Stimulated activated CD8-positive, alpha-beta memory T cell treated with anti-CD3 and anti-CD28 coated beads, Interleukin-4, amount 100 ng/mL, for 48 hours (primary cell): ENCODE measurements at regions not wholly inside any gene's neighbourhood (a gene's known extent, or its start where the extent isn't known, plus 50 kb on each side); places are given as distances from the start of the nearest gene placed in this dataset.

ENCODE experiments used
- DNase-seq: peaks from one replicate; pipeline ENCODE4 v3.0.0-alpha.2; 2020

DNA sequence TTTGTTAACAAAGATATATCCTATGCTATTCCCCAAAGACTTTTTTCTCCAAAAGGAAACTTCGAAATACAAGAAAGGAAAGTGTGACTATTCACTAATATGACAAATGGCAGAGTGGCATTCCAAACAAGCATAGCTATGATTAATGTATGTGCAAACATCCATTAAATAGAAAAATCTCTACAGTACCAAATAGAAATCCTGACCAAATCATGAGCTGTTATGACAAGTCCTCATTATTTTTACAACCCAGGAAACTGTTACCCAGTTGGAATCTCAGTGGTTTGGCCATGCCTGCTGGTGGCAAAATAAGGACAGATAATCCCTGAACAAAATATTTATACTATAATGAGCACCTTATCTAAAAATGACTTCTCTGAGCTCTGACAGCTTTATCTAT is 202.1 kb downstream of the SEC23A start:
- no peak for DNase-seq

DNA sequence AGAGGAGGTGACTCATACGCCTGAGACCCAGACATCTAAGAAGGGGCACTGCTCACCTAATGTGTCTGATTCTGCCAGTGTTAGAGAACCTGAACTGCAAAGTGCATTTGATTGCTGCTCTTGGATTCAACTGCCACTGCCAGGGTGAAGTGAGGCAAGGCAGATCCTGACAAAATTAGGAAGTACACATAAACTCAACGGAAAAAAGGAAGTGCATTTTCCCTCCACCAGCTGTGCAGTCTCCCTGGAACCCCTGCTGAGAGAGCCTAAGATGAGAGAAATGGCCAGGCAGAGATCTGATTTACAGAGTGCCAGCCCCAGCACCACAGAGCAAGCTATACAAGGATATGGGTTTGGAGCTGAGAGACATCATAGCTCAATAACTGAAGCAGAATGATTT is 215.3 kb downstream of the SEC23A start:
- no peak for DNase-seq

DNA sequence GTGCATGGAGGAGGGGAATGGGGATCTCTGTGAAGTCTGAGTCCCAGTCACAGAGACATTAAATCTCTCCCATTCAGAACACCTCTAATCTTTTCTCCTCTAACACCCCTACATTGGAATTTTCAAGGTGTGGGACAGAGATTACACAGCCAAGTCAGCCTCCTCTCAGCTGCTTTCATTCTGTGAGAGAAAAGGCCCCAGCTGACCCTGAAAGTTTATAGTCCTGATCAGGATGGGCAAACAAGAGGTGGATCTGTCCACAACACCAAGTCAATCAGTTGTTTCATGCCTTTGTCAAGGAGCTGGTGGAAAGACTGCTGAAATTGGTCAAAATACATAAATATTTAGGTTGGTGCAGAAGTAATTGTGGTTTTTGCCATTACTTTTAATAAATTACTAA is 218.9 kb downstream of the SEC23A start:
- no peak for DNase-seq

DNA sequence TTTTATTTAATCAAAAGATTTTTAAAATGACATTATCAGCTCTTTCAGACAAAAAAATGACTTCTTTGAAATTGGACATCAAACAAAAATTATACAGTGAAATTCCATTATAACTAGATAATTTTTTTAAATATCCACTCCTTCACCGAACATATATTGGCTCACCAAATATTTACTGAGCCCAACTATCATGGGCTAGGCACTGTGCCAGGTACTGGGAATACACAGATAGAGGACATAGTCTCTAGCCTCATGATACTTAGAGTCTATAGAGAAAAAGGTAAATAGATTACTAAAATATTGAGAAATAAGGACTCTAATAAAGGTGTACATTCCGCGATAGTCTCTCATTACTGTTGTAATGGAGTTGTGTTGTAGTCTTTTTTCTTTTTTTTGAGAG is 219.9 kb downstream of the SEC23A start:
- no peak for DNase-seq

DNA sequence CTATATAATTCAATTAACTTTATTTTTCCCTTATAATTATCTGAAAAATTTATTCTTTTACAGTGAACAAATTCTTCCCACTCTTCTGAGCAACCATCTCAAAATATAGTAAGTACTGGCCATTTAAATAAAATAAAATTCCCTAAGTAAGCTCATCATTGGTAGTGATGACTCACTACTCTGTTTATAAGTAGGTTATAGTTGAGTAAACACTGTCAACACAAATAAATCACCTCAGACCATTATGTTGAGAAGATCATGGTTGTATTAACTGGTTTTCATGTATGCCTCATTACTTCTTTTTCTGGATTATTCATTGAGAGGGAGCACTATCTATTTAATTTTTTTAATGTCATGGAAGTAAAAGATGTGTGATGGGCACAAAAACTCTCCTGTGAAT is 220.5 kb downstream of the SEC23A start:
- no peak for DNase-seq

DNA sequence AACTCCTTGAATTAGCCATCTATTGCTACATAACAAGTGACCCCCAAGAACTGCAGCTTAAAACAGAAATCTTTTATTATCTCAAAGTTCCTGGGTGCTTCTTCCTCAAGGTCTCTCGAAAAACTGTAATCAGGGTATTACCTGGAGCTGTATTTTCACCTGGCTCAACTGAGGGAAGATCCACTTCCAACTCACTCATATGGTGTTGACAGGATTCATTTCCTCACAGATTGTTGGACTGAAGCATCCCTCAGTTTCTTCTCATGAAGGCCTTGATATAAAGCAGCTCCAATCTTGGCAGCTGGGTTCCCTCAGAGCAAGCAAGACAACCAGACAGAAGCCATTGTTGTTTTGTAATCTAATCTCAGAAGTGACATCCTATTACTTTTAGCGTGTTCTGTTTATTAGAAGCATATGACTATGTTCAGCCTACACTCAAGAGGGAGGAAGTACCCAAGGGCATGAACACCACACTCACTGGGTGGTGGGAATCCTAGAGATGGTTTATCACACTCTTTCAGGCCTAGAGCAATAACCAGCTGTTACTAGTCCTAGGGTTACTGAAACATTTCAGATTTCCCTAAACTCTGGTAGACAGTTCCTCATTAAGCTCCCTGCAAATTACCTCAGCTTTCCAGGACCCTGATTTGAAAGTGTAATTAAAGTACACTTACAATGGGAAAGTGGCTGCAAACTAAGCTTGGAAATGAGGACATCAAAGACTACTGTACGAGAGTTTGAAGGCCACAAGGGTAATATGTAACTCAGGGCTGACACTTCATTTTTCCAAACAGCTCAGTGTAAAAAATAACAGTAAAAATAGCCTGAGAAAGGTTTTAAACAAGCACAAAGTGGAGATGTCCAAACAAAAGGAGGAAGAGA is 222.2 kb downstream of the SEC23A start:
- no peak for DNase-seq

- DNase-seq = no peak
These were observed 225.2 kb downstream of the SEC23A start for GRCh38 chr14:38877744-38878388.

- no peak for DNase-seq
These were observed 228.3 kb downstream of the SEC23A start for GRCh38 chr14:38874721-38875120.

GRCh38 chr14:38873941-38874612 is 229.0 kb downstream of the SEC23A start:
- no peak for DNase-seq

- DNase-seq = no peak
These were observed 232.7 kb downstream of the SEC23A start for GRCh38 chr14:38870296-38870836.

DNA sequence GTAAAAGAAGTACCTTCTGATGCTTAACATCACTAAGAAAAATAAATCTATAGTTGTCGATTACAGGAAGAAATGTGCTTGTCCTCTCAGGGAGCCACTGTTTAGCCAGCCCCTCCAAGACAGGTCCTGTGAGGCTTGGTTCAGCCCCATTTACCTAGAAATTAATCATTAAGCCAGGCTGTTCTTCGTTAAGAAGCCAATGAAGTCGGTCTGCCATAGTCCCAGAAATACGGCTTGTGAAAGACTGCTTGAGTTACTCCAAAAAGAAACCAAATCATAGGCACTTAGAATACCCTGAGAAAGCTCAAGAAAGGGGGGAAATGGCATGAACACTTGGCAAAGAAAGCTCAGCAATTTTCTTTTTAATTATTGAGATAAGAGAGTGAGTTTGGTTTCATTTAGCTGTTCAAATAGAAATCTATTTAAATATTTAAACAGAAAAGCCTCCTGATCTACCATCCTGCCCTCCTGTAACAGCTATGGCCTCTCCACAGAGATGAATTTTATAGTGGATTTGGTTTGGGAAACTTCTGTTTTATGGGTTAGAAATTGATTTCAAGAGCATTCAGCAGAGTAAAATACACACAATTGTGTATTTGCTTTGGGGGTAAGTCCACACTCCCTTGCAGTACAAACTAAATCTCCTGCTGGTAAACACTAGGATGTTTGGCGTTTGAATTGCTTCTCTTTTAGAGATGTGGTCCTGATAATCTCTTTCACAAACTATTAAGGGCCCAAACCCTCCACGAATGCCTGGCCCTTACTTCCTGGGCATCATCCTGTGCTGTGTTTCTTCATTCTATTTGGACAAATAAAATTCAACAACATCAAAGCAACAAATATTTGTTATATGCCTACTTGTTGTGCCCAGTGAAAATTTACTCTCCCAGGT is 234.4 kb downstream of the SEC23A start:
- no peak for DNase-seq

- DNase-seq = peak; percentile 67
These were observed 235.4 kb downstream of the SEC23A start for GRCh38 chr14:38867561-38868150.

DNA sequence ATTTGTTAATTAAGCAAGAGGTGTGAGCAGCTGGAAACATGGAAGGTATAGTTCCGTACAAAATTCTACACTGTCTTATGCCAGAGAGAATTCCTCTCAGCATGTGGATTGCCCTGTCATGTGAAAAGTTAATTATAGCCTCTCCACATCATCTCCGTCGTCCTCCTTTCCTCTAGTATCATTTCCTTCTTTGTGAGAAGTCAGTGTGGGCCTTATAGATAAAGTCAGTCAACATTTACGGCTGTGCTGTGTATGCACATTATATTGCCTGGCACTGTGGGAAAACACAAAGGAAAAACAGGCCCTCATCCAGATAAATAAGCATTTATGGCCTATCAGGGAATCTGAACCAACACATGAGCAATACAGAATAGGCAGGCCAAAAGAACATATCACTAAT is 236.6 kb downstream of the SEC23A start:
- no peak for DNase-seq

DNA sequence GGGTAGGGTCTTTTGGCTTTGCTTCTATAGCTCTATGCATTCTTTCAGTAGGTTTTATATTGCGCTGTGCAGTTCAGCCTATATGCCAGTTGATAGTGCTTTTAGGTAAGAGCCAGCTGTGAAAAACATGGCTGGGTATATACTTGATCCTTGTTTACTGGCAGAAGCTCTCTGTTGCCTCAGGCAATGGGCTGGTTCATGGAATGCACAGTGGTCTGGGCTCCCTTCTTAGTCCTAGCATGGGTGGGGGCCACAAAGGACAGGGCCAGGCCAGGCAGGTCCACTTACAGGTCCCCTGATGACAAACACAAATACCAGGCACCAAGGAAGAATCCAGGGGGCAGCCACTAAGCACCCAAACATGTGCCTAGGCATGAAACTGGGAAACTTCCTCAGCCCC is 240.7 kb downstream of the SEC23A start:
- DNase-seq = no peak

- no peak for DNase-seq
These were observed 242.5 kb downstream of the SEC23A start for GRCh38 chr14:38860530-38860929.

GRCh38 chr14:38856798-38857197 is 246.2 kb downstream of the SEC23A start:
- no peak for DNase-seq

DNA sequence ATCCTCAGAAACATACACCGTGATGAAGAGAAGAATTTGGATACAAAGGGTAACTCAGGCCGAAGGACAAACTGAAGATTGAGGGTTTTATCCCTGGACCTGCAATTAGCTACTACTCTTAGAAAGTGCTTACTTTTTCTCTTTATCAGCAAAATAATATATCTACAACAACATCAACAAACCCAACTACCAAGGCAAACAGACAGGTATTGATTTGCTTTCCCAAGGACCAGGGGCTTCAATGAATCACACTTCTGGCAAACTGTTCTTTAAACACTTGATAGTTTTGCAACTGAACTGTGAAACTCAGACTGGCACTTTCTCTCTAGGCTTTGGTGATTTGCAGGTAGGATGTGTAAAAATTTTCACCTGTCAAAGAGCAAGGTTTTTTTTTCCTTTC is 247.5 kb downstream of the SEC23A start:
- DNase-seq = no peak

DNA sequence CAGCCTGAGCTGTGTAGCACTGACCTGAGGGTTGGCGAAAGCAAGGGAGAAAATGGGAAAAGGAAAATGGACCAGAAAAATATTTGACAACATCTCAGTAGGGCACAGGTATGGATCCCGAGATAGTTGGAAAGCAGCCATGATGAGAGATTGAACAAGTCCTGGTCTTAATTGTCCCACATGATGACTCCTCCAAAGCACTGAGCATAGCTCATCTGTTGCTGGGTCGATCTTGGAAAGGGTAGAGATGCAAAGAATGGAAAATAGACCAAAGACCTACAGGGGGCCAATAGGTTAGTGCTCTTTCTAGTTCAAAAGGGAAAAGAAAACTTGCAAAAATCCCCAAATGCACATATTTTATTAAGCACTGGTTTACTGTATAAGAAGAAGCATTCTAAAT is 251.9 kb downstream of the SEC23A start:
- DNase-seq = no peak

- no peak for DNase-seq
These were observed 252.4 kb downstream of the SEC23A start for GRCh38 chr14:38850664-38851063.

GRCh38 chr14:38848243-38848935 is 254.6 kb downstream of the SEC23A start:
- no peak for DNase-seq

DNA sequence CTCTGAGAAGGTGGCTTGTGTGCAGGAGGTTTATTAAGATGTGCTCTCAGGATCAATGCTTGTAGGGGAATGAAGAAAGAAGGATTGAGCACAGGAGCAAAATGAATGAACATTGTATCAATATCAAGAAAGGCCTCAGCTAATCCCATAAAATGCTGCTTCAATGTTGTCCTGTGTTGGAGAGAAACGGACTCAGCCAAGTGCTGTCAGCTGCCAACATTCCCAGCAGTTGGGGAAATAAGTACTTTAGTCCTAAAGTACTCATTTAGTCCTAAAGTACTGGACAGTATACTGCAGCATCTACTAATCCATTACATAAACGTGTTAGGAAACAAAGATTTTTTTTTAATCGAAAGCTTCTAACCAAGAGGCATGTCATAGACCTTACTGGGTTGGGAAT is 255.9 kb downstream of the SEC23A start:
- DNase-seq = no peak
